GM23338 (cell line): ENCODE measurements at regions not wholly inside any gene's neighbourhood (a gene's known extent, or its start where the extent isn't known, plus 50 kb on each side); places are given as distances from the start of the nearest gene placed in this dataset.

ENCODE experiments used
- ATAC-seq: fragments of 200-7000 bp; cut with Tn5 transposase; 3 replicates; pipeline ENCODE4 v1.9.1; 2020
- DNase-seq: peaks from one replicate; pipeline ENCODE4 v3.0.0-alpha.2; 2015; ENCODE audit warnings: low spot score
- H2AFZ ChIP-seq: fragments of 200-600 bp; sonication (generic); 2 replicates; pipeline ENCODE4 v1.8.0; 2016; ENCODE audit warnings: antibody characterized with exemption, mild to moderate bottlenecking, moderate library complexity
- H3F3A ChIP-seq: fragments of 200-600 bp; sonication (generic); replicated peaks from 2 replicates; pipeline ENCODE4 v1.8.0; 2017; ENCODE audit warnings: antibody characterized with exemption, mixed run types, low read depth
- H3K27ac ChIP-seq: fragments of 200-600 bp; sonication (generic); 2 replicates; pipeline ENCODE4 v1.6.1; 2016; ENCODE audit warnings: low read depth
- H3K27me3 ChIP-seq: fragments of 200-600 bp; sonication (generic); 2 replicates; pipeline ENCODE4 v1.8.0; 2016; ENCODE audit warnings: mild to moderate bottlenecking, mixed run types, moderate library complexity; ENCODE audit not compliant: insufficient read depth
- H3K36me3 ChIP-seq: fragments of 200-600 bp; sonication (generic); 2 replicates; pipeline ENCODE4 v1.8.0; 2016; ENCODE audit warnings: mild to moderate bottlenecking; ENCODE audit not compliant: insufficient read depth
- H3K4me1 ChIP-seq: fragments of 200-600 bp; sonication (generic); 2 replicates; pipeline ENCODE4 v1.8.0; 2016; ENCODE audit warnings: mild to moderate bottlenecking, moderate library complexity; ENCODE audit not compliant: insufficient read depth
- H3K4me2 ChIP-seq: fragments of 200-600 bp; sonication (generic); 2 replicates; pipeline ENCODE4 v1.7.1; 2017; ENCODE audit warnings: mixed run types
- H3K4me3 ChIP-seq: fragments of 200-600 bp; sonication (generic); 2 replicates; pipeline ENCODE4 v1.6.1; 2016; ENCODE audit warnings: mixed run types
- H3K79me2 ChIP-seq: fragments of 200-600 bp; sonication (generic); replicated peaks from 2 replicates; pipeline ENCODE4 v1.8.0; 2017; ENCODE audit warnings: mild to moderate bottlenecking; ENCODE audit not compliant: insufficient read depth
- H3K9me2 ChIP-seq: fragments of 200-600 bp; sonication (generic); 2 replicates; pipeline ENCODE4 v1.8.0; 2017; ENCODE audit not compliant: insufficient read depth
- H4K20me1 ChIP-seq: fragments of 200-600 bp; sonication (generic); replicated peaks from 2 replicates; pipeline ENCODE4 v1.8.0; 2017; ENCODE audit warnings: mild to moderate bottlenecking; ENCODE audit not compliant: insufficient read depth
- H3K27ac Mint-ChIP-seq: 2 replicates; pipeline ENCODE4 v1.8.0; 2020; ENCODE audit warnings: inconsistent platforms, mild to moderate bottlenecking, moderate library complexity, mixed read lengths
- H3K27me3 Mint-ChIP-seq: 3 replicates; pipeline ENCODE4 v1.8.0; 2022; ENCODE audit warnings: low read depth, mild to moderate bottlenecking, moderate library complexity, mixed read lengths, inconsistent platforms; ENCODE audit not compliant: insufficient read depth, poor library complexity
- H3K36me3 Mint-ChIP-seq: 3 replicates; pipeline ENCODE4 v1.8.0; 2021; ENCODE audit warnings: low read depth, mild to moderate bottlenecking, inconsistent platforms, moderate library complexity, mixed read lengths
- H3K4me1 Mint-ChIP-seq: 3 replicates; pipeline ENCODE4 v1.8.0; 2020; ENCODE audit warnings: mild to moderate bottlenecking, inconsistent platforms, mixed read lengths
- H3K4me3 Mint-ChIP-seq: 3 replicates; pipeline ENCODE4 v1.8.0; 2021; ENCODE audit warnings: moderate library complexity, mild to moderate bottlenecking, inconsistent platforms, mixed read lengths
- H3K9me3 Mint-ChIP-seq: 3 replicates; pipeline ENCODE4 v1.8.0; 2020; ENCODE audit warnings: moderate library complexity, mild to moderate bottlenecking, inconsistent platforms, mixed read lengths
- CREB1 ChIP-seq: fragments of 250-450 bp; sonication (Bioruptor Pico); IDR thresholded peaks from 2 replicates; pipeline ENCODE4 v1.5.0; 2020; ENCODE audit warnings: low read depth, mild to moderate bottlenecking, moderate library complexity
- EZH2 ChIP-seq: fragments of 200-600 bp; sonication (generic); IDR thresholded peaks from one replicate; pipeline ENCODE4 v1.8.0; 2017; ENCODE audit warnings: antibody characterized with exemption, mild to moderate bottlenecking, low read depth; ENCODE audit not compliant: unreplicated experiment
- JUNB ChIP-seq: IDR thresholded peaks from one replicate; pipeline ENCODE4 v1.6.1; 2016; ENCODE audit warnings: antibody characterized with exemption; ENCODE audit not compliant: unreplicated experiment
- NANOG ChIP-seq: IDR thresholded peaks from 2 replicates; pipeline ENCODE4 v1.6.1; 2016; ENCODE audit warnings: antibody characterized with exemption, borderline replicate concordance
- POLR2AphosphoS5 ChIP-seq: IDR thresholded peaks from 2 replicates; pipeline ENCODE4 v1.6.1; 2016; ENCODE audit warnings: antibody characterized with exemption, low read depth
- STAT1 ChIP-seq: IDR thresholded peaks from one replicate; pipeline ENCODE4 v1.6.1; 2016; ENCODE audit warnings: antibody characterized with exemption; ENCODE audit not compliant: unreplicated experiment
- ZNF114 ChIP-seq: fragments of 250-450 bp; sonication (Bioruptor Pico); IDR thresholded peaks from 2 replicates; pipeline ENCODE4 v1.5.0; 2020; ENCODE audit warnings: mild to moderate bottlenecking, moderate library complexity
- ZNF331 ChIP-seq: fragments of 250-450 bp; sonication (Bioruptor Pico); IDR thresholded peaks from 2 replicates; pipeline ENCODE4 v1.5.0; 2020; ENCODE audit warnings: low read depth, mild to moderate bottlenecking, moderate library complexity
- TF ChIP-seq, protein P1 (sequence below): fragments of 250-450 bp; sonication (Bioruptor Pico); IDR thresholded peaks from 2 replicates; pipeline ENCODE4 v1.5.0; 2020; ENCODE audit warnings: mild to moderate bottlenecking, moderate library complexity
- TF ChIP-seq, protein P2 (sequence below), 2 experiments: fragments of 200-600 bp in 1 of 2; sonication (generic) in 1 of 2; conservative IDR thresholded peaks; 2 replicates each; pipeline versions ENCODE4 v1.5.1 to v1.6.1; 2016 to 2017; ENCODE audit warnings: antibody characterized with exemption in 2 of 2, low read depth in 2 of 2, mild to moderate bottlenecking in 2 of 2, moderate library complexity in 1 of 2
- TF ChIP-seq, protein P3 (sequence below): IDR thresholded peaks from one replicate; pipeline ENCODE4 v1.6.1; 2018; ENCODE audit warnings: antibody characterized with exemption; ENCODE audit not compliant: unreplicated experiment

DNA sequence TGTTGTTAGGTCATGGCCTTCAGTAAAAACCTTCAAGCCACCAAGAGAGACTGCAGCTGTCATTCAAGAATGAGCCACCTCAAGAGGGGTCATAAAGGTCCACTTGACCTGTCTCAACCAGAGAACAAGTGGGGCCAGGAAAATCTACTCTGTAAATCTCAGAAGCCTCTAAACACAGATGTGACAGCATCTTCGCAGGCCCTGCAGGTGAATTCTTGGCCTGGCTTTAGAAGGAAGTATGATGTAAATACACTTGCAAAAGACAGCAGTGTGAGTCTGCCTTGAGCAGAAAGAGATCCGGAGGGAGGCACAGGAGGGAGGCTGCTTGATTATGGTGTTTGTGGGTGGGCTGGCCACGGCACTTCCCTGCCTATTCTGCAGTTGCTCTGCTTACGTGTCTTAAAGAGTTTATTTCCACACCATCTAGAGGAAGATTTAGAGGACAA lies 1082.9 kb downstream of the UQCRFS1 start:
- H3K27ac ChIP-seq = no peak overlapping the region
- TF ChIP-seq POLR2AphosphoS5 = no peak
- H3K79me2 ChIP-seq = no peaks in the 10 kb centered on the region
- no peaks in the 10 kb centered on the region for H3F3A ChIP-seq
- no peak overlapping the region for H3K4me2 ChIP-seq
- no peaks in the 10 kb centered on the region for H3K9me3 Mint-ChIP-seq
- H3K36me3 ChIP-seq = no peaks in the 10 kb centered on the region
- H3K27me3 Mint-ChIP-seq = no peaks in the 10 kb centered on the region
- peak overlapping the region; percentile 38; the same call in 1 of the 2 replicates for H2AFZ ChIP-seq
- peaks cover 17% of the 10 kb centered on the region for H3K4me1 Mint-ChIP-seq
- DNase-seq = no peak
- no peaks in the 10 kb centered on the region for H3K36me3 Mint-ChIP-seq
- no peak overlapping the region for H3K4me3 Mint-ChIP-seq
- no peaks in the 10 kb centered on the region for H3K27me3 ChIP-seq
- no peaks in the 10 kb centered on the region for H3K4me1 ChIP-seq
- H3K9me2 ChIP-seq = no peaks in the 10 kb centered on the region
- no peaks in the 10 kb centered on the region for H4K20me1 ChIP-seq
- ATAC-seq = peak; percentile 38; the same call in 1 of the 3 replicates
- no peak overlapping the region for H3K27ac Mint-ChIP-seq
- no peak overlapping the region for H3K4me3 ChIP-seq

DNA sequence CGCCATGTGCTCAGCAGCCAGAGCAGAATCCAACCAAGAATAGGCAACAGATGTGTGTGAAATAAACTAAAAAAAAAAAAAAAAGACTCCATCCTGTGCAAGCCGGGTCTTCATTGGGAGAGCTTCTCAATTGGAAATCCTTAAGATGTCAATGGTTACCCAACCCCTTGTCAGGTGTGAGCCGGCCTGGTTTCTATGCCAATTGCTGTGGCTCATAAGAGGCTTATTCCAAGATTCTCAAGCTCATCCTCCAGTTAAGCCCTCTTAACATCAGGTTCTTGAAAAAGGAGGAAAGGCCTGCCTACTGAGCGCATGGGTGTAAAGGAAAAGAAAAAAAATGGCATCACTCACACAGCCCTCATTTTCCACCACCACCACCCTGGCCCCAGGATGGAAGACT lies 1084.6 kb downstream of the UQCRFS1 start:
- Histone ChIP-seq H3K79me2 (no peaks in the 10 kb centered on the region), H3K4me3 (no peak overlapping the region), H4K20me1 (no peaks in the 10 kb centered on the region), H3K36me3 (no peaks in the 10 kb centered on the region), H3K4me2 (no peak overlapping the region), H3K27ac (no peak overlapping the region), H3K9me2 (no peaks in the 10 kb centered on the region), H3F3A (no peaks in the 10 kb centered on the region), H2AFZ (no peak overlapping the region), H3K4me1 (no peaks in the 10 kb centered on the region), H3K27me3 (no peaks in the 10 kb centered on the region)
- no peak overlapping the region for H3K27ac Mint-ChIP-seq
- DNase-seq (no peak), ATAC-seq (no peak)
- H3K4me1 Mint-ChIP-seq = peaks cover 17% of the 10 kb centered on the region
- no peak overlapping the region for H3K4me3 Mint-ChIP-seq
- H3K36me3 Mint-ChIP-seq = no peaks in the 10 kb centered on the region
- H3K9me3 Mint-ChIP-seq = no peaks in the 10 kb centered on the region
- no peaks in the 10 kb centered on the region for H3K27me3 Mint-ChIP-seq
- TF ChIP-seq, protein P1, sequence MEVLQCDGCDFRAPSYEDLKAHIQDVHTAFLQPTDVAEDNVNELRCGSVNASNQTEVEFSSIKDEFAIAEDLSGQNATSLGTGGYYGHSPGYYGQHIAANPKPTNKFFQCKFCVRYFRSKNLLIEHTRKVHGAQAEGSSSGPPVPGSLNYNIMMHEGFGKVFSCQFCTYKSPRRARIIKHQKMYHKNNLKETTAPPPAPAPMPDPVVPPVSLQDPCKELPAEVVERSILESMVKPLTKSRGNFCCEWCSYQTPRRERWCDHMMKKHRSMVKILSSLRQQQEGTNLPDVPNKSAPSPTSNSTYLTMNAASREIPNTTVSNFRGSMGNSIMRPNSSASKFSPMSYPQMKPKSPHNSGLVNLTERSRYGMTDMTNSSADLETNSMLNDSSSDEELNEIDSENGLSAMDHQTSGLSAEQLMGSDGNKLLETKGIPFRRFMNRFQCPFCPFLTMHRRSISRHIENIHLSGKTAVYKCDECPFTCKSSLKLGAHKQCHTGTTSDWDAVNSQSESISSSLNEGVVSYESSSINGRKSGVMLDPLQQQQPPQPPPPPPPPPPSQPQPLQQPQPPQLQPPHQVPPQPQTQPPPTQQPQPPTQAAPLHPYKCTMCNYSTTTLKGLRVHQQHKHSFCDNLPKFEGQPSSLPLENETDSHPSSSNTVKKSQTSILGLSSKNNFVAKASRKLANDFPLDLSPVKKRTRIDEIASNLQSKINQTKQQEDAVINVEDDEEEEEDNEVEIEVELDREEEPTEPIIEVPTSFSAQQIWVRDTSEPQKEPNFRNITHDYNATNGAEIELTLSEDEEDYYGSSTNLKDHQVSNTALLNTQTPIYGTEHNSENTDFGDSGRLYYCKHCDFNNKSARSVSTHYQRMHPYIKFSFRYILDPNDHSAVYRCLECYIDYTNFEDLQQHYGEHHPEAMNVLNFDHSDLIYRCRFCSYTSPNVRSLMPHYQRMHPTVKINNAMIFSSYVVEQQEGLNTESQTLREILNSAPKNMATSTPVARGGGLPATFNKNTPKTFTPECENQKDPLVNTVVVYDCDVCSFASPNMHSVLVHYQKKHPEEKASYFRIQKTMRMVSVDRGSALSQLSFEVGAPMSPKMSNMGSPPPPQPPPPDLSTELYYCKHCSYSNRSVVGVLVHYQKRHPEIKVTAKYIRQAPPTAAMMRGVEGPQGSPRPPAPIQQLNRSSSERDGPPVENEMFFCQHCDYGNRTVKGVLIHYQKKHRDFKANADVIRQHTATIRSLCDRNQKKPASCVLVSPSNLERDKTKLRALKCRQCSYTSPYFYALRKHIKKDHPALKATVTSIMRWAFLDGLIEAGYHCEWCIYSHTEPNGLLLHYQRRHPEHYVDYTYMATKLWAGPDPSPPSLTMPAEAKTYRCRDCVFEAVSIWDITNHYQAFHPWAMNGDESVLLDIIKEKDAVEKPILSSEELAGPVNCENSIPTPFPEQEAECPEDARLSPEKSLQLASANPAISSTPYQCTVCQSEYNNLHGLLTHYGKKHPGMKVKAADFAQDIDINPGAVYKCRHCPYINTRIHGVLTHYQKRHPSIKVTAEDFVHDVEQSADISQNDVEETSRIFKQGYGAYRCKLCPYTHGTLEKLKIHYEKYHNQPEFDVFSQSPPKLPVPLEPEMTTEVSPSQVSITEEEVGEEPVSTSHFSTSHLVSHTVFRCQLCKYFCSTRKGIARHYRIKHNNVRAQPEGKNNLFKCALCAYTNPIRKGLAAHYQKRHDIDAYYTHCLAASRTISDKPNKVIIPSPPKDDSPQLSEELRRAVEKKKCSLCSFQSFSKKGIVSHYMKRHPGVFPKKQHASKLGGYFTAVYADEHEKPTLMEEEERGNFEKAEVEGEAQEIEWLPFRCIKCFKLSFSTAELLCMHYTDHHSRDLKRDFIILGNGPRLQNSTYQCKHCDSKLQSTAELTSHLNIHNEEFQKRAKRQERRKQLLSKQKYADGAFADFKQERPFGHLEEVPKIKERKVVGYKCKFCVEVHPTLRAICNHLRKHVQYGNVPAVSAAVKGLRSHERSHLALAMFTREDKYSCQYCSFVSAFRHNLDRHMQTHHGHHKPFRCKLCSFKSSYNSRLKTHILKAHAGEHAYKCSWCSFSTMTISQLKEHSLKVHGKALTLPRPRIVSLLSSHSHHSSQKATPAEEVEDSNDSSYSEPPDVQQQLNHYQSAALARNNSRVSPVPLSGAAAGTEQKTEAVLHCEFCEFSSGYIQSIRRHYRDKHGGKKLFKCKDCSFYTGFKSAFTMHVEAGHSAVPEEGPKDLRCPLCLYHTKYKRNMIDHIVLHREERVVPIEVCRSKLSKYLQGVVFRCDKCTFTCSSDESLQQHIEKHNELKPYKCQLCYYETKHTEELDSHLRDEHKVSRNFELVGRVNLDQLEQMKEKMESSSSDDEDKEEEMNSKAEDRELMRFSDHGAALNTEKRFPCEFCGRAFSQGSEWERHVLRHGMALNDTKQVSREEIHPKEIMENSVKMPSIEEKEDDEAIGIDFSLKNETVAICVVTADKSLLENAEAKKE (CRISPR knock-in tag) = no peak
- TF ChIP-seq ZNF114 = no peak
- TF ChIP-seq POLR2AphosphoS5 = no peak
- TF ChIP-seq, protein P2, sequence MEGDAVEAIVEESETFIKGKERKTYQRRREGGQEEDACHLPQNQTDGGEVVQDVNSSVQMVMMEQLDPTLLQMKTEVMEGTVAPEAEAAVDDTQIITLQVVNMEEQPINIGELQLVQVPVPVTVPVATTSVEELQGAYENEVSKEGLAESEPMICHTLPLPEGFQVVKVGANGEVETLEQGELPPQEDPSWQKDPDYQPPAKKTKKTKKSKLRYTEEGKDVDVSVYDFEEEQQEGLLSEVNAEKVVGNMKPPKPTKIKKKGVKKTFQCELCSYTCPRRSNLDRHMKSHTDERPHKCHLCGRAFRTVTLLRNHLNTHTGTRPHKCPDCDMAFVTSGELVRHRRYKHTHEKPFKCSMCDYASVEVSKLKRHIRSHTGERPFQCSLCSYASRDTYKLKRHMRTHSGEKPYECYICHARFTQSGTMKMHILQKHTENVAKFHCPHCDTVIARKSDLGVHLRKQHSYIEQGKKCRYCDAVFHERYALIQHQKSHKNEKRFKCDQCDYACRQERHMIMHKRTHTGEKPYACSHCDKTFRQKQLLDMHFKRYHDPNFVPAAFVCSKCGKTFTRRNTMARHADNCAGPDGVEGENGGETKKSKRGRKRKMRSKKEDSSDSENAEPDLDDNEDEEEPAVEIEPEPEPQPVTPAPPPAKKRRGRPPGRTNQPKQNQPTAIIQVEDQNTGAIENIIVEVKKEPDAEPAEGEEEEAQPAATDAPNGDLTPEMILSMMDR (conservative IDR thresholded peaks at IDR 0.05; ENCODE audit: low read depth in 2 of 2) = no peak
- TF ChIP-seq NANOG = no peak
- no peak for TF ChIP-seq CREB1
- TF ChIP-seq STAT1 = no peak
- TF ChIP-seq EZH2 = no peak
- no peak for TF ChIP-seq ZNF331
- TF ChIP-seq, protein P3, sequence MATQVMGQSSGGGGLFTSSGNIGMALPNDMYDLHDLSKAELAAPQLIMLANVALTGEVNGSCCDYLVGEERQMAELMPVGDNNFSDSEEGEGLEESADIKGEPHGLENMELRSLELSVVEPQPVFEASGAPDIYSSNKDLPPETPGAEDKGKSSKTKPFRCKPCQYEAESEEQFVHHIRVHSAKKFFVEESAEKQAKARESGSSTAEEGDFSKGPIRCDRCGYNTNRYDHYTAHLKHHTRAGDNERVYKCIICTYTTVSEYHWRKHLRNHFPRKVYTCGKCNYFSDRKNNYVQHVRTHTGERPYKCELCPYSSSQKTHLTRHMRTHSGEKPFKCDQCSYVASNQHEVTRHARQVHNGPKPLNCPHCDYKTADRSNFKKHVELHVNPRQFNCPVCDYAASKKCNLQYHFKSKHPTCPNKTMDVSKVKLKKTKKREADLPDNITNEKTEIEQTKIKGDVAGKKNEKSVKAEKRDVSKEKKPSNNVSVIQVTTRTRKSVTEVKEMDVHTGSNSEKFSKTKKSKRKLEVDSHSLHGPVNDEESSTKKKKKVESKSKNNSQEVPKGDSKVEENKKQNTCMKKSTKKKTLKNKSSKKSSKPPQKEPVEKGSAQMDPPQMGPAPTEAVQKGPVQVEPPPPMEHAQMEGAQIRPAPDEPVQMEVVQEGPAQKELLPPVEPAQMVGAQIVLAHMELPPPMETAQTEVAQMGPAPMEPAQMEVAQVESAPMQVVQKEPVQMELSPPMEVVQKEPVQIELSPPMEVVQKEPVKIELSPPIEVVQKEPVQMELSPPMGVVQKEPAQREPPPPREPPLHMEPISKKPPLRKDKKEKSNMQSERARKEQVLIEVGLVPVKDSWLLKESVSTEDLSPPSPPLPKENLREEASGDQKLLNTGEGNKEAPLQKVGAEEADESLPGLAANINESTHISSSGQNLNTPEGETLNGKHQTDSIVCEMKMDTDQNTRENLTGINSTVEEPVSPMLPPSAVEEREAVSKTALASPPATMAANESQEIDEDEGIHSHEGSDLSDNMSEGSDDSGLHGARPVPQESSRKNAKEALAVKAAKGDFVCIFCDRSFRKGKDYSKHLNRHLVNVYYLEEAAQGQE = no peak
- TF ChIP-seq JUNB = no peak
